Ishikawa (cell line): ENCODE measurements at regions not wholly inside any gene's neighbourhood (a gene's known extent, or its start where the extent isn't known, plus 50 kb on each side); places are given as distances from the start of the nearest gene placed in this dataset.

Experiments used
- CEBPB ChIP-seq: IDR thresholded peaks from 2 replicates; pipeline ENCODE4 v1.6.1; 2012
- CREB1 ChIP-seq: IDR thresholded peaks from 2 replicates; pipeline ENCODE4 v1.6.1; 2012; ENCODE audit warnings: low read depth
- EP300 ChIP-seq: IDR thresholded peaks from 2 replicates; pipeline ENCODE4 v1.6.1; 2012; ENCODE audit warnings: borderline replicate concordance
- MAX ChIP-seq: IDR thresholded peaks from 2 replicates; pipeline ENCODE4 v1.6.1; 2012
- RAD21 ChIP-seq: IDR thresholded peaks from 2 replicates; pipeline ENCODE4 v1.6.1; 2012; ENCODE audit warnings: low read depth
- REST ChIP-seq: IDR thresholded peaks from 2 replicates; pipeline ENCODE4 v1.6.1; 2012; ENCODE audit warnings: low read depth, mild to moderate bottlenecking
- TAF1 ChIP-seq: IDR thresholded peaks from 2 replicates; pipeline ENCODE4 v1.6.1; 2012; ENCODE audit warnings: low read depth, mild to moderate bottlenecking
- TCF12 ChIP-seq: IDR thresholded peaks from 2 replicates; pipeline ENCODE4 v1.6.1; 2012; ENCODE audit warnings: low read depth
- USF1 ChIP-seq: IDR thresholded peaks from 2 replicates; pipeline ENCODE4 v1.6.1; 2012
- ZBTB7A ChIP-seq: IDR thresholded peaks from 2 replicates; pipeline ENCODE4 v1.6.1; 2012; ENCODE audit warnings: low read depth

GRCh38 chr6:63460971-63461370 is 111.3 kb upstream of the LOC128125822 start:
- no peak for TF ChIP-seq MAX
- TF ChIP-seq EP300 = no peak
- TF ChIP-seq CREB1 = no peak
- TF ChIP-seq CEBPB = no peak
- TF ChIP-seq USF1 = no peak
- TF ChIP-seq TAF1 = no peak
- no peak for TF ChIP-seq REST
- TF ChIP-seq TCF12 = no peak
- TF ChIP-seq ZBTB7A = no peak
- no peak for TF ChIP-seq RAD21
